BE2C (cell line): ENCODE measurements at regions not wholly inside any gene's neighbourhood (a gene's known extent, or its start where the extent isn't known, plus 50 kb on each side); places are given as distances from the start of the nearest gene placed in this dataset.

Experiments used
- DNase-seq: peaks from one replicate; pipeline ENCODE4 v3.0.0-alpha.2; 2020
- H3K27me3 ChIP-seq: fragments of 250-450 bp; sonication (Bioruptor Pico); 2 replicates; pipeline ENCODE4 v1.5.1; 2020; ENCODE audit warnings: mild to moderate bottlenecking
- H3K36me3 ChIP-seq: fragments of 250-450 bp; sonication (Bioruptor Pico); 2 replicates; pipeline ENCODE4 v1.5.1; 2020; ENCODE audit warnings: mild to moderate bottlenecking
- H3K4me1 ChIP-seq: fragments of 250-450 bp; sonication (Bioruptor Pico); 2 replicates; pipeline ENCODE4 v1.5.1; 2020
- H3K4me3 ChIP-seq: 2 replicates; pipeline ENCODE4 v1.5.1; 2011; ENCODE audit warnings: low read depth, low read length
- H3K9me3 ChIP-seq: fragments of 250-450 bp; sonication (Bioruptor Pico); 2 replicates; pipeline ENCODE4 v1.5.1; 2020
- CTCF ChIP-seq: IDR thresholded peaks from 2 replicates; pipeline ENCODE4 v1.5.1; 2012; ENCODE audit warnings: mild to moderate bottlenecking, low read depth, low read length

- Histone ChIP-seq H3K9me3 (no peaks in the 10 kb centered on the region), H3K4me3 (no peak overlapping the region), H3K36me3 (no peaks in the 10 kb centered on the region), H3K4me1 (peaks cover 4% of the 10 kb centered on the region; the same call in 1 of the 2 replicates), H3K27me3 (no peaks in the 10 kb centered on the region)
- DNase-seq, result no peak
- TF ChIP-seq CTCF, result no peak
These were observed 378.0 kb upstream of the SPRY2 start for GRCh38 chr13:80718970-80719369.

- Histone ChIP-seq H3K36me3 (no peaks in the 10 kb centered on the region), H3K27me3 (no peaks in the 10 kb centered on the region), H3K4me3 (no peak overlapping the region), H3K9me3 (no peaks in the 10 kb centered on the region), H3K4me1 (peaks cover 4% of the 10 kb centered on the region; the same call in 1 of the 2 replicates)
- TF ChIP-seq CTCF, result no peak
- DNase-seq, result no peak
These were observed 376.9 kb upstream of the SPRY2 start for GRCh38 chr13:80717776-80718175.

- Histone ChIP-seq H3K27me3 (no peaks in the 10 kb centered on the region), H3K4me3 (no peak overlapping the region), H3K4me1 (peaks cover 4% of the 10 kb centered on the region; the same call in 1 of the 2 replicates), H3K36me3 (no peaks in the 10 kb centered on the region), H3K9me3 (no peaks in the 10 kb centered on the region)
- no peak for TF ChIP-seq CTCF
- DNase-seq, result peak; percentile 33
These were observed 375.7 kb upstream of the SPRY2 start for GRCh38 chr13:80716610-80717081.

- Histone ChIP-seq H3K4me3 (no peak overlapping the region), H3K36me3 (no peaks in the 10 kb centered on the region), H3K9me3 (no peaks in the 10 kb centered on the region), H3K27me3 (no peaks in the 10 kb centered on the region), H3K4me1 (peaks cover 4% of the 10 kb centered on the region; the same call in 1 of the 2 replicates)
- TF ChIP-seq CTCF, result no peak
- no peak for DNase-seq
These were observed 371.1 kb upstream of the SPRY2 start for GRCh38 chr13:80712026-80712425.

DNA sequence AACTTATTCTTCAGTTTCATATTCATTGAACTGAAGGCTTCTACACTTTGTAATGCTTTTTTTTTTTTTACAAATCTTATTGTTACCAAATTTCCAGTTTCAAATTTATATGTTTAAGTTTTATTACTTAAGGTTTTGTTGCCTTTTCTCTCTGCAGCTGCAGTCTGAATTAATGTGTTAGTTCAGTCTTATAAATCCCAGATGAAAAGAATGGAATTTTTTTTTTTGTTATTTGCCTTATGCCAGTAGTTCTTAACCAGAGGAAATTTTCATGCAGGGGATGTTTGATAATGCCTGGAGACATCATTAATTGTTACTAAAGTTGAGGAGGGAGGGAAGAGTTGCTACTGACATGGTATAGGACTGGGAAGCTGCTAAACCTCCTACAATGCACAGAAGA is 367.9 kb upstream of the SPRY2 start:
- no peak overlapping the region for H3K4me3 ChIP-seq
- no peak for TF ChIP-seq CTCF
- no peaks in the 10 kb centered on the region for H3K9me3 ChIP-seq
- no peak for DNase-seq
- no peaks in the 10 kb centered on the region for H3K27me3 ChIP-seq
- H3K36me3 ChIP-seq, result no peaks in the 10 kb centered on the region
- H3K4me1 ChIP-seq, result no peaks in the 10 kb centered on the region

DNA sequence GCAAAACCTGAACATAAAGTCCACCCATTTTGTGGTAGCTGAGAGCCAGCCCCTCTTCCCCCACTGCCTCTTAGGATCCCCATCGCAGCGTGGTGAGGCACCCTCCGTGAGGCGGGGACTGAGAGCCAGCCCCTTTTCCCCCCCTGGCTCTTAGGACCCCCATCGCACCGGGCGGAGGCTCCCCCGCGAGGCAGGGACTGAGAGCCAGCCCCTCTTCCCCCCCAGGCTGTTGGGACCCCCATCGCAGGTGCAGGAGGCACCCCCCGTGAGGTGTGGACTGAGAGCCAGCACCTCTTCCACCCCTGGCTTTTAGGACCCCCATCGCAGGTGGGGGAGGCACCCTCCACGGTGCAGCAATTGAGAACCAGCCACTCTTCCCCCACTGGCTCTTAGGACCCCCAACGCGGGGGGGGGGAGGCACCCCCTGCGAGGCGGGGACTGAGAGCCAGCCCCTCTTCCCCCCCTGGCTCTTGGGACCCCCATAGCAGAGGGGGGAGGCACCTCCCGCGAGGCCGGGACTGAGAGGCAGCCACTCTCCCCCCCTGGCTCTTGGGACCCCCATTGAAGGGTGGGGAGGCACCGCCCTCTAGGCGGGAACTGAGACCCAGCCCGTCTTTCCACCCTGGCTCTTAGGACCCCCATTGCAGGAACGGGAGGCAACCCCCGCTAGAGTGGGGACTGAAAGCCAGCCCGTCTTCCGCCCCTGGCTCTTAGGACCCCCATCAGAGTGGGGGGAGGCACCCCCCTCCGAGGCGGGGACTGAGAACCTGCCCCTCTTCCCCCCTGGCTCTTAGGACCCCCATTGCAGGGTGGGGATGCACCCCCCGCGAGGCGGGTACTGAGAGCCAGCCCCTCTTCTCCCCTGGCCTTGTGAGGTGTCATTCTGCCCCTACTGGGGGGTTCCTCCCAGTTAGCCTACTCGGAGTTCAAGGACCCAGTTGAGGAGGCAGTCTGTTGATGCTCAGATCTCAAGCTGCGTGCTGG is 366.4 kb upstream of the SPRY2 start:
- Histone ChIP-seq H3K36me3 (no peaks in the 10 kb centered on the region), H3K27me3 (no peaks in the 10 kb centered on the region), H3K4me1 (no peaks in the 10 kb centered on the region), H3K4me3 (no peak overlapping the region), H3K9me3 (no peaks in the 10 kb centered on the region)
- no peak for DNase-seq
- no peak for TF ChIP-seq CTCF
